WERI-Rb-1 (cell line): ENCODE measurements at regions not wholly inside any gene's neighbourhood (a gene's known extent, or its start where the extent isn't known, plus 50 kb on each side); places are given as distances from the start of the nearest gene placed in this dataset.

Experiments
- DNase-seq: peaks from one replicate; pipeline ENCODE4 v3.0.0-alpha.2; 2020
- H3K27ac ChIP-seq: fragments of 250-450 bp; sonication (Bioruptor Pico); 2 replicates; pipeline ENCODE4 v1.5.1; 2020; ENCODE audit warnings: mild to moderate bottlenecking, moderate library complexity
- H3K27me3 ChIP-seq: fragments of 250-450 bp; sonication (Bioruptor Pico); 2 replicates; pipeline ENCODE4 v1.5.1; 2021; ENCODE audit warnings: mild to moderate bottlenecking, low read depth, moderate library complexity; ENCODE audit not compliant: insufficient read depth, severe bottlenecking
- H3K36me3 ChIP-seq: fragments of 250-450 bp; sonication (Bioruptor Pico); 2 replicates; pipeline ENCODE4 v1.5.1; 2020; ENCODE audit warnings: mild to moderate bottlenecking, moderate library complexity
- H3K4me3 ChIP-seq: 2 replicates; pipeline ENCODE4 v1.5.1; 2011; ENCODE audit warnings: low read depth, mild to moderate bottlenecking, control low read depth, low read length
- H3K9me3 ChIP-seq: fragments of 250-450 bp; sonication (Bioruptor Pico); 2 replicates; pipeline ENCODE4 v1.5.1; 2021; ENCODE audit warnings: mild to moderate bottlenecking, moderate library complexity; ENCODE audit not compliant: severe bottlenecking
- TF ChIP-seq, protein P1 (sequence below): IDR thresholded peaks from 2 replicates; pipeline ENCODE4 v1.5.1; 2011; ENCODE audit warnings: low read depth, mild to moderate bottlenecking, control low read depth, inconsistent platforms, low read length

DNA sequence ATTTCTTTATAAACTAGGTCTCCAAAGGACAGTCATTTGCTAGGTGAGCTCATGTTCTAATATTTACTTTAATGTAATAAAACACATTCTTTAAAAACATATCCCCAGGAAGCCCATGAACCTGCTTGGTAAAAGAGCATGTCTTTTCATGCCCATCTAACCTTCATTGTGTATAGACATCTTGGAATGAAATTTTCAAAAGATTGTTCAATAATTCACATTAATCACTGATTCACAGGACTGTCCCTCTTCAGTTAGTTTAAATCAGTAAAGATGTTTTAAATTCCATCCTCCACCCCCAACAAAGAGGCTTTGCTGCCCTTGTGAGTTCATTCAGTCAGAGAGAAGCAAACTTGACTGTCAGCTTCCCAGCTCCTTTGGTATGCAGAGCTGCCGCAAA lies 633.4 kb upstream of the CELF4 start:
- no peaks in the 10 kb centered on the region for H3K9me3 ChIP-seq
- H3K36me3 ChIP-seq: no peaks in the 10 kb centered on the region
- TF ChIP-seq, protein P1, sequence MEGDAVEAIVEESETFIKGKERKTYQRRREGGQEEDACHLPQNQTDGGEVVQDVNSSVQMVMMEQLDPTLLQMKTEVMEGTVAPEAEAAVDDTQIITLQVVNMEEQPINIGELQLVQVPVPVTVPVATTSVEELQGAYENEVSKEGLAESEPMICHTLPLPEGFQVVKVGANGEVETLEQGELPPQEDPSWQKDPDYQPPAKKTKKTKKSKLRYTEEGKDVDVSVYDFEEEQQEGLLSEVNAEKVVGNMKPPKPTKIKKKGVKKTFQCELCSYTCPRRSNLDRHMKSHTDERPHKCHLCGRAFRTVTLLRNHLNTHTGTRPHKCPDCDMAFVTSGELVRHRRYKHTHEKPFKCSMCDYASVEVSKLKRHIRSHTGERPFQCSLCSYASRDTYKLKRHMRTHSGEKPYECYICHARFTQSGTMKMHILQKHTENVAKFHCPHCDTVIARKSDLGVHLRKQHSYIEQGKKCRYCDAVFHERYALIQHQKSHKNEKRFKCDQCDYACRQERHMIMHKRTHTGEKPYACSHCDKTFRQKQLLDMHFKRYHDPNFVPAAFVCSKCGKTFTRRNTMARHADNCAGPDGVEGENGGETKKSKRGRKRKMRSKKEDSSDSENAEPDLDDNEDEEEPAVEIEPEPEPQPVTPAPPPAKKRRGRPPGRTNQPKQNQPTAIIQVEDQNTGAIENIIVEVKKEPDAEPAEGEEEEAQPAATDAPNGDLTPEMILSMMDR: no peak
- no peak overlapping the region for H3K27ac ChIP-seq
- H3K4me3 ChIP-seq: no peak overlapping the region
- H3K27me3 ChIP-seq: no peaks in the 10 kb centered on the region
- DNase-seq: no peak

DNA sequence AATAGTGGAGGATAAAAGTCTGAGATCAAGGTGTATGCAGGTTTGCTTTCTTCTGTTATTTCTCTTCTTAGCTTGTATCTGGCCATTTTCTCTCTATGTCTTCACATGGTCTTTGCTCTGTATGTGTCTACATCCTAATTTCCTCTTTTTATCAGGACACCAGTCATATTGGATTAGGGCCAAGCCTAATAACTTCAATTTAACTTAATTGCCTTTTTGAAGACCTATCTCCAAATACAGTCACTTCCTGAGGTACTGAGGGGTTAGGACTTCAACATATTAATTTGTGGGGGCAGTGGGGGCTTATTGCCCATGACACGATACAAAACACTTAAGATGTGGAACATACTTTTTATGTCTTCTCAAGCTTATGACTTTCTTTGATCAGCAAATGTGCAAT lies 632.9 kb upstream of the CELF4 start:
- no peak overlapping the region for H3K4me3 ChIP-seq
- no peak overlapping the region for H3K27ac ChIP-seq
- no peaks in the 10 kb centered on the region for H3K36me3 ChIP-seq
- TF ChIP-seq, protein P1: no peak
- DNase-seq: no peak
- H3K9me3 ChIP-seq: no peaks in the 10 kb centered on the region
- H3K27me3 ChIP-seq: no peaks in the 10 kb centered on the region

DNA sequence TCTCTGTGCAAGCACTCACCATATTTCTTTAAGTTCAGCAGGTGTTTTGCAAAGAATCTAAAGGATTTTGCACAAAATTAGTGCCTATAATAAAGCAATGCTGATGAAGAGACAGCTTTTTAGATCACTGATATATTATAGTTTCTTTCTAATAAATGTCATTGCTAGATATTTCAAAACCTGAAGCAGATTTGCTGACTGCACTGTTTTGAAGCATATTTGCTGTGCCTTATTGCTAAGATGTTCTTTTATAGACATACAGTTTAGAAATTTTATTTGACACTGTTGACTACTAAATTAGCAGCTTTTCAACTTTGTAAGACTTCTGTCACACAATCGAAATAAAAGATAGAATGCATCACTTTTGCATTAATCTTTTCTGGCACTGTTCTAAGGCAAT lies 620.9 kb upstream of the CELF4 start:
- no peak for DNase-seq
- Histone ChIP-seq H3K4me3 (no peak overlapping the region), H3K27ac (no peak overlapping the region), H3K9me3 (no peaks in the 10 kb centered on the region), H3K36me3 (no peaks in the 10 kb centered on the region), H3K27me3 (no peaks in the 10 kb centered on the region)
- TF ChIP-seq, protein P1: no peak

DNA sequence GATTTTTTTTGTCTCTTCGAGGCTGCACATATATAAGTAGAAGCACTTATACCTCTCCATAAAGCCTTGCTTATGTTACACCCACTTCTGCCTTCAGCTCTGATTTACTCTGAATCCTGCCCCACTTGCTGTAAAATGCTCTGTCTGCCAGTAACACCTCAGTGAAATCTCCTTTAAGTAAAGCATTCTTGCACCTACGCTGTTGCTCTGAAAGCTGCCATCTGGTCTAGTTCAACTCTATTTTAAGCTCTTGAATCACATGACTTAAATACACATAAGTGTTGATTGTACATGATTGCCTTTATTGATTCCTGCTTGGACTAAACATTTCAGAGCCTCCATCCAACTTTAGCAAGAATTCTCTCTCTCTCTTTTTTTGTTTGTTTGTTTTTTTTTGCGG lies 609.0 kb upstream of the CELF4 start:
- DNase-seq: peak; percentile 56
- H3K9me3 ChIP-seq: no peaks in the 10 kb centered on the region
- TF ChIP-seq, protein P1: no peak
- peak overlapping the region; percentile 28 for H3K27ac ChIP-seq
- no peak overlapping the region for H3K4me3 ChIP-seq
- no peaks in the 10 kb centered on the region for H3K36me3 ChIP-seq
- H3K27me3 ChIP-seq: no peaks in the 10 kb centered on the region

DNA sequence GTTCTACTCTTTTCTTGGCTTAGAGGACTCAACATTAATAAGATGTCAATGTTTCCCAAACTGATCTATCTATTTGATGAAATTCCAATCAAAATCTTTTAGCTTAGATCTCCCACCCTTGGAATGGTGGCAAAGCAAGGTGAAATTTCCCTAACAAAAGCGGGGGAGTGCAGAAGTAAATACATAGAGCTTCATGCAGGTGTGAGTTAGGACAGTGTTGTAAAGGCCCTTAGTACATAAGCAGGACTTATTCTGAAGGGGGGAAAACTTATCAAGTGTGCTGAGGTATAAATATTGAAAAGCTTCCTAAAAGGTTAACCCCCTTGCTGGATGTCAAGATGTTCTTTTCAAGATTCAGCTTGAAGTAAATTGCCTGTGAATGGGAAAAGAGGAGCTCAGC lies 608.6 kb upstream of the CELF4 start:
- DNase-seq: no peak
- Histone ChIP-seq H3K4me3 (no peak overlapping the region), H3K36me3 (no peaks in the 10 kb centered on the region), H3K27ac (peak overlapping the region; percentile 28), H3K27me3 (no peaks in the 10 kb centered on the region), H3K9me3 (no peaks in the 10 kb centered on the region)
- TF ChIP-seq, protein P1: no peak

DNA sequence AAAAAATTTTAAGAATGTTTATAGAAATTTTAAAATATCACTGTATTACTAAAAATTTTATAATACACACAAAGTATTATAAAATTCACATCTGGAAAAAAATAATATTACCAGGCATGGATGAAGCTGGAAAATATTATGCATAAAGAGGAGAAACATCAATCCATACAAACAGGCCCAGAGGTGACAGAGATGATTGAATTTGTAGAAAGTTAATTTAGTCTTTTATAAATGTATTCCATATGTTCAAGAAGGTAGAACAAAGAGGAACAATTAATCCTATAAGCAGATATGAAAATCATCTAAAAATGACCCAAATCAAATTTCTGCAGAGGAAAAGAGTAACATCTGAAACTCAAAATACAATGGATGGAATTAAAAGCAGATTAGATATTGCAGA lies 605.2 kb upstream of the CELF4 start:
- Histone ChIP-seq H3K4me3 (no peak overlapping the region), H3K9me3 (no peaks in the 10 kb centered on the region), H3K27ac (no peak overlapping the region), H3K36me3 (no peaks in the 10 kb centered on the region), H3K27me3 (no peaks in the 10 kb centered on the region)
- no peak for DNase-seq
- TF ChIP-seq, protein P1: no peak
